ENCODE measurements at regions not wholly inside any gene's neighbourhood (a gene's known extent, or its start where the extent isn't known, plus 50 kb on each side); places are given as distances from the start of the nearest gene placed in this dataset.

GRCh38 chr2:10202131-10202665 is 79.7 kb downstream of the RRM2 start:
- DNase-seq, result no peak

- no peak for DNase-seq
Measured at GRCh38 chr2:10204326-10205161, 82.0 kb downstream of the RRM2 start.

GRCh38 chr2:10205162-10205475 is 82.6 kb downstream of the RRM2 start:
- no peak for DNase-seq

- DNase-seq, result no peak
Measured at GRCh38 chr2:10208736-10209135, 86.2 kb downstream of the RRM2 start.

- no peak for DNase-seq
Measured at GRCh38 chr2:10209406-10209935, 86.9 kb downstream of the RRM2 start.

- DNase-seq, result no peak
Measured at GRCh38 chr2:10210336-10210735, 87.8 kb downstream of the RRM2 start.

GRCh38 chr2:10211844-10212422 is 89.4 kb downstream of the RRM2 start:
- DNase-seq, result no peak

- no peak for DNase-seq
Measured at GRCh38 chr2:10212827-10213226, 89.9 kb upstream of the HPCAL1 start.

GRCh38 chr2:10214179-10214578 is 88.5 kb upstream of the HPCAL1 start:
- no peak for DNase-seq

- no peak for DNase-seq
Measured at GRCh38 chr2:10215393-10215935, 87.2 kb upstream of the HPCAL1 start.

GRCh38 chr2:10216677-10217488 is 85.8 kb upstream of the HPCAL1 start:
- DNase-seq, result no peak

GRCh38 chr2:10217489-10218435 is 84.9 kb upstream of the HPCAL1 start:
- DNase-seq, result no peak

- no peak for DNase-seq
Measured at GRCh38 chr2:10220045-10220901, 82.4 kb upstream of the HPCAL1 start.

GRCh38 chr2:10220902-10221391 is 81.8 kb upstream of the HPCAL1 start:
- no peak for DNase-seq

- DNase-seq, result no peak
Measured at GRCh38 chr2:10221443-10221842, 81.3 kb upstream of the HPCAL1 start.

- no peak for DNase-seq
Measured at GRCh38 chr2:10221976-10222870, 80.5 kb upstream of the HPCAL1 start.

- DNase-seq, result no peak
Measured at GRCh38 chr2:10223471-10223870, 79.2 kb upstream of the HPCAL1 start.

- DNase-seq, result no peak
Measured at GRCh38 chr2:10223932-10224720, 78.6 kb upstream of the HPCAL1 start.

GRCh38 chr2:10224734-10225133 is 78.0 kb upstream of the HPCAL1 start:
- no peak for DNase-seq

All from hematopoietic multipotent progenitor cell treated with erythropoietin and hydrocortisone succinate and interleukin-3 and kit ligand, for 4 days (in vitro differentiated cells).